Left ventricle myocardium inferior (tissue), 1 donor: ENCODE measurements at regions not wholly inside any gene's neighbourhood (a gene's known extent, or its start where the extent isn't known, plus 50 kb on each side); places are given as distances from the start of the nearest gene placed in this dataset.
A peak's percentile ranks its signal among the peaks of the same experiment; 100 is the strongest.

Experiments
- DNase-seq: peaks from one replicate; pipeline ENCODE4 v3.0.0-alpha.2; 2020
- H3K27ac ChIP-seq: fragments of 200-600 bp; replicated peaks from 2 replicates; pipeline ENCODE4 v1.8.0; 2021
- H3K27me3 ChIP-seq: fragments of 200-600 bp; 2 replicates; pipeline ENCODE4 v1.8.0; 2021; ENCODE audit warnings: low read depth
- H3K36me3 ChIP-seq: fragments of 200-600 bp; 2 replicates; pipeline ENCODE4 v1.8.0; 2021
- H3K4me1 ChIP-seq: fragments of 200-600 bp; 2 replicates; pipeline ENCODE4 v1.8.0; 2021
- H3K4me3 ChIP-seq: fragments of 200-600 bp; 2 replicates; pipeline ENCODE4 v1.8.0; 2021; ENCODE audit warnings: mild to moderate bottlenecking, moderate library complexity
- H3K9me3 ChIP-seq: fragments of 200-600 bp; replicated peaks from 2 replicates; pipeline ENCODE4 v1.8.0; 2021
- intact Hi-C: fragments of 100-400 bp; cut with micrococcal nuclease; formaldehyde crosslinking; loops from one replicate; pipeline ENCODE4 v1.11.0; 2022
- TF ChIP-seq, protein P1 (sequence below): fragments of 200-600 bp; IDR thresholded peaks from 2 replicates; pipeline ENCODE4 v1.8.0; 2021; ENCODE audit warnings: antibody characterized with exemption, mild to moderate bottlenecking, borderline replicate concordance
- donor health status: DM: no; HTN: yes; CAD: no; lungs with severe emphysema.

DNA sequence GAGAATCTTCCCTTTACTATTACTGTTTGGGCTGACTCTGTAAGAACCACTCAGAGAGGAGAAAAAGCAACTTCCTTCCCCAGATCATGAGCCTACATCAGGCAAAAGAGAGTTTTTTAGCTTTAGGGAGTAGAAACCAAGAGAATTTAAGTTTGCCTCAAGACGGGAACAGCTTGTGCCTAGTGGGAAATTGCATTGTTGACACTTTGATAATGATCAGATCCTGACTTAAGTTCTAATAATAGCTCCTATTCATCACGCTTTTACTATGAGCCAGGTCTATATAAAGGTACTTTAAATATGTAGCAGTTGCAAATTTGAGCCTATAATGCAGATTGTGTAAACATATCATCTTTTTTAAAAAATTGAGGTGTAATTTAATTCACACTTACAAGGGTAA is 298.2 kb downstream of the MAN2A1 start:
- no peaks in the 10 kb centered on the region for H3K27me3 ChIP-seq
- no peak for DNase-seq
- no peaks in the 10 kb centered on the region for H3K9me3 ChIP-seq
- TF ChIP-seq, protein P1, sequence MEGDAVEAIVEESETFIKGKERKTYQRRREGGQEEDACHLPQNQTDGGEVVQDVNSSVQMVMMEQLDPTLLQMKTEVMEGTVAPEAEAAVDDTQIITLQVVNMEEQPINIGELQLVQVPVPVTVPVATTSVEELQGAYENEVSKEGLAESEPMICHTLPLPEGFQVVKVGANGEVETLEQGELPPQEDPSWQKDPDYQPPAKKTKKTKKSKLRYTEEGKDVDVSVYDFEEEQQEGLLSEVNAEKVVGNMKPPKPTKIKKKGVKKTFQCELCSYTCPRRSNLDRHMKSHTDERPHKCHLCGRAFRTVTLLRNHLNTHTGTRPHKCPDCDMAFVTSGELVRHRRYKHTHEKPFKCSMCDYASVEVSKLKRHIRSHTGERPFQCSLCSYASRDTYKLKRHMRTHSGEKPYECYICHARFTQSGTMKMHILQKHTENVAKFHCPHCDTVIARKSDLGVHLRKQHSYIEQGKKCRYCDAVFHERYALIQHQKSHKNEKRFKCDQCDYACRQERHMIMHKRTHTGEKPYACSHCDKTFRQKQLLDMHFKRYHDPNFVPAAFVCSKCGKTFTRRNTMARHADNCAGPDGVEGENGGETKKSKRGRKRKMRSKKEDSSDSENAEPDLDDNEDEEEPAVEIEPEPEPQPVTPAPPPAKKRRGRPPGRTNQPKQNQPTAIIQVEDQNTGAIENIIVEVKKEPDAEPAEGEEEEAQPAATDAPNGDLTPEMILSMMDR = no peak
- H3K4me3 ChIP-seq = no peak overlapping the region
- peaks cover 21% of the 10 kb centered on the region for H3K4me1 ChIP-seq
- intact Hi-C loops = no loop called here
- no peaks in the 10 kb centered on the region for H3K36me3 ChIP-seq
- H3K27ac ChIP-seq = peak overlapping the region; percentile 52

DNA sequence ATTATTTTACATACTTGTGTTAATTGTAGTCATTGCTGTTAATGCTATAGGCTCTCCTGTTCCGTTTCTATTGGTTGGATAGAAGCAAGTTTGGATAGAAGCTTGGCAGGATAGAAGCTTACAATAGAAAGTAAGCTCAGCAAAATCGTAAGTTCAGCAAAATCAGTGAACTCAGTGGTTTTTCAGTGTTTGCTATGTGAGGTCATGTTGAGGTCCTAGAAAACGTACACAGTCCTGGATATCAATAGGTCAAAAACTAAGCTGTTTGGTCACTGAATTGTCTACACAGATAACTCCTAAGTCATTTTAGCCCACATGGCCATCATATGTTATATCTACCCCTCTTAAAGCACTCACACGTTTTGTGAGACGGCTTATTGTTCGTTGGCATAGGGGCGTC is 299.4 kb downstream of the MAN2A1 start:
- intact Hi-C loops = no loop called here

GRCh38 chr5:109989994-109990722 is 300.4 kb downstream of the MAN2A1 start:
- Histone ChIP-seq H3K4me3 (no peak overlapping the region), H3K4me1 (peaks cover 21% of the 10 kb centered on the region), H3K9me3 (no peaks in the 10 kb centered on the region), H3K27me3 (no peaks in the 10 kb centered on the region), H3K36me3 (no peaks in the 10 kb centered on the region), H3K27ac (no peak overlapping the region)
- TF ChIP-seq, protein P1 = no peak
- intact Hi-C loops = no loop called here
- DNase-seq = no peak

More for the DNA sequence above, 299.4 kb downstream of the MAN2A1 start:
- no peak overlapping the region for H3K27ac ChIP-seq
- TF ChIP-seq, protein P1 = no peak
- H3K4me3 ChIP-seq = no peak overlapping the region
- no peaks in the 10 kb centered on the region for H3K36me3 ChIP-seq
- H3K9me3 ChIP-seq = no peaks in the 10 kb centered on the region
- DNase-seq = no peak
- no peaks in the 10 kb centered on the region for H3K27me3 ChIP-seq
- H3K4me1 ChIP-seq = peaks cover 21% of the 10 kb centered on the region

GRCh38 chr5:109990723-109991359 is 301.1 kb downstream of the MAN2A1 start:
- intact Hi-C loops = no loop called here
- H3K27me3 ChIP-seq = no peaks in the 10 kb centered on the region
- no peaks in the 10 kb centered on the region for H3K36me3 ChIP-seq
- H3K4me3 ChIP-seq = no peak overlapping the region
- H3K27ac ChIP-seq = no peak overlapping the region
- DNase-seq = no peak
- no peaks in the 10 kb centered on the region for H3K9me3 ChIP-seq
- TF ChIP-seq, protein P1 = no peak
- H3K4me1 ChIP-seq = peaks cover 21% of the 10 kb centered on the region

DNA sequence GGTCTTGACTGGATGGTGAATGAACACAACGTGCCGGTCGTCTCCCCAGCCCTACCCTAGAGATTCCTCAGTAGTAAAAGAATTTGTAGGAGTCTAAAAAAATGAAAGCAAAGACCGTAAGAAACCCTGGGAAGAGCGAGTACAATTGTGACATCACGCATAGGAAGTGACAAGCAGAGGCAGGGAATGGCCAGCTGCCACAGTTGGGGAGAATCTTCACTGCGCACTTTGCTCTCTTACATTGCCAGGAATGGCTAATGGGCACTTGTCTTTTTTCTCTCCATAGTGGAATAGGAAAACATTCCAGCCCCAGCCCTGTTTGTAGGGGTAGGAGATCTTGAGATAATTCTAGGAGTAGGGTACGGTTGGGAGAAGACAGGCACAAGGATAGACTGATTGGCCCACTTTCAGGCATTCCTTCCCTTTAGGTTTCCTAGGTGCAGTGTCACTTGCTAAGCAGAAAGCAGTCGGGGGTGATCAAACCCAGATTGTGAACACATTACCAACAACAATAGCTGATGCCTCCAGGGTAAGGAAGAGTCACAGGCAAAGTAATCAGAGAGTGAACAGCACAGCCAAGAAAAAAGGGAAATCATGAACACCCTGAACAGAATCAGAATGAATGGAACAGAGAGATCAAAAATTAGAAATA is 302.7 kb downstream of the MAN2A1 start:
- H3K4me1 ChIP-seq = peaks cover 11% of the 10 kb centered on the region
- no peaks in the 10 kb centered on the region for H3K27me3 ChIP-seq
- no peaks in the 10 kb centered on the region for H3K9me3 ChIP-seq
- H3K4me3 ChIP-seq = no peak overlapping the region
- intact Hi-C loops = no loop called here
- no peak overlapping the region for H3K27ac ChIP-seq
- no peaks in the 10 kb centered on the region for H3K36me3 ChIP-seq
- DNase-seq = no peak
- TF ChIP-seq, protein P1 = no peak
